K562 (cell line): ENCODE measurements at regions not wholly inside any gene's neighbourhood (a gene's known extent, or its start where the extent isn't known, plus 50 kb on each side); places are given as distances from the start of the nearest gene placed in this dataset.

Source experiments
- ATAC-seq: fragments of 200-7000 bp; cut with Tn5 transposase; 3 replicates; pipeline ENCODE4 v1.9.1; 2020; ENCODE audit warnings: moderate library complexity
- BruUV-seq: library from RNA; stranded (reverse); fragments of 400-500 nt; replicated peaks from 2 replicates; lab custom pipeline; 2021; lab: Mats Ljungman, UMichigan
- CTCF ChIA-PET: fragments of 300-600 bp; formaldehyde crosslinking; extraction: SDS; loops from one replicate; lab custom pipeline; 2021; ENCODE audit warnings: low intra/inter-chr PET ratio; lab: Yijun Ruan, JAX
- POLR2A ChIA-PET: fragments of 300-600, 350-650 bp; sonication (Branson Sonifier 250); formaldehyde crosslinking; extraction: SDS; loops from one replicate; lab custom pipeline; 2021; ENCODE audit warnings: antibody characterized with exemption, inconsistent platforms; lab: Yijun Ruan, JAX
- DNase-seq, 4 experiments: peaks; one replicate each; pipeline versions ENCODE4 v3.0.0 to v3.0.0-alpha.2; 2011 to 2018; ENCODE audit warnings: low spot score in 3 of 4, mixed read lengths in 3 of 4; ENCODE audit errors: extremely low read depth in 1 of 4
- FAIRE-seq: peaks from 2 replicates; lab custom pipeline; 2011; peaks lifted over from hg19 to GRCh38; lab: Jason Lieb, UNC
- H2AFZ ChIP-seq: 2 replicates; pipeline ENCODE4 v1.6.0; 2011; ENCODE audit warnings: low read depth, low read length, control low read depth, inconsistent platforms
- H3K27ac ChIP-seq: fragments of 200-600 bp; 3 replicates; pipeline ENCODE4 v1.8.0; 2011; ENCODE audit warnings: low read depth, mild to moderate bottlenecking, control low read depth, inconsistent platforms, low read length, moderate library complexity, mixed read lengths; ENCODE audit errors: extremely low read depth
- H3K27me3 ChIP-seq, 2 experiments: fragments of 300-600 bp in 1 of 2; 2 replicates in 1 of 2; 3 replicates in 1 of 2; pipeline versions ENCODE4 v1.6.0 to v1.8.0; 2011; ENCODE audit warnings: inconsistent platforms in 2 of 2, low read length in 2 of 2, mild to moderate bottlenecking in 1 of 2, mixed read lengths in 1 of 2, moderate library complexity in 1 of 2; ENCODE audit not compliant: control insufficient read depth in 2 of 2, insufficient read depth in 2 of 2
- H3K36me3 ChIP-seq: fragments of 300-600 bp; 3 replicates; pipeline ENCODE4 v1.8.0; 2011; ENCODE audit warnings: mild to moderate bottlenecking, low read length, inconsistent platforms; ENCODE audit not compliant: control insufficient read depth, insufficient read depth
- H3K4me1 ChIP-seq, 2 experiments: fragments of 200-600 bp in 1 of 2; replicated peaks in 1 of 2; 2 replicates in 1 of 2; 3 replicates in 1 of 2; pipeline versions ENCODE4 v1.5.1 to v1.8.0; 2011; ENCODE audit warnings: inconsistent platforms in 2 of 2, low read length in 2 of 2, mild to moderate bottlenecking in 1 of 2, mixed read lengths in 1 of 2, moderate library complexity in 1 of 2; ENCODE audit not compliant: control insufficient read depth in 2 of 2, insufficient read depth in 2 of 2
- H3K4me2 ChIP-seq: 2 replicates; pipeline ENCODE4 v1.6.1; 2011; ENCODE audit warnings: low read length, control low read depth, inconsistent platforms, mixed read lengths; ENCODE audit not compliant: insufficient read depth
- H3K4me3 ChIP-seq: fragments of 200-600 bp; sonication (generic), shearing (Covaris generic); 2 replicates; pipeline ENCODE4 v1.5.1; 2016; ENCODE audit warnings: control low read depth, inconsistent platforms
- H3K79me2 ChIP-seq: fragments of 200-600 bp; 3 replicates; pipeline ENCODE4 v1.8.0; 2011; ENCODE audit warnings: low read length, inconsistent platforms; ENCODE audit not compliant: control insufficient read depth, insufficient read depth
- H3K9ac ChIP-seq, 2 experiments: 2 replicates each; pipeline versions ENCODE4 v1.6.0 to v1.6.1; 2011; ENCODE audit warnings: low read depth in 2 of 2, low read length in 2 of 2, control low read depth in 1 of 2, inconsistent platforms in 1 of 2, mild to moderate bottlenecking in 1 of 2, mixed read lengths in 1 of 2; ENCODE audit not compliant: insufficient read depth in 1 of 2
- H3K9me1 ChIP-seq: one replicate; pipeline ENCODE4 v1.6.0; 2011; ENCODE audit warnings: inconsistent platforms, mild to moderate bottlenecking, low read length, moderate library complexity; ENCODE audit not compliant: control insufficient read depth, insufficient read depth
- H3K9me3 ChIP-seq: replicated peaks from 2 replicates; pipeline ENCODE4 v1.5.1; 2011; ENCODE audit warnings: low read depth, low read length, inconsistent platforms; ENCODE audit not compliant: control insufficient read depth, insufficient read depth
- H4K20me1 ChIP-seq: replicated peaks from 2 replicates; pipeline ENCODE4 v1.6.1; 2011; ENCODE audit warnings: low read length, inconsistent platforms, mixed read lengths; ENCODE audit not compliant: control insufficient read depth, insufficient read depth
- EWSR1 ChIP-seq: fragments of 450-650 bp; IDR thresholded peaks from 2 replicates; pipeline ENCODE4 v1.6.1; 2018; ENCODE audit warnings: borderline replicate concordance, mild to moderate bottlenecking, low read depth, moderate library complexity; ENCODE audit not compliant: partially characterized antibody
- MED1 ChIP-seq: sonication (generic); formaldehyde crosslinking; IDR thresholded peaks from 2 replicates; pipeline ENCODE4 v1.8.1; 2023; ENCODE audit warnings: missing genetic modification reagents, borderline replicate concordance
- NCOA4 ChIP-seq: fragments of 450-650 bp; IDR thresholded peaks from 2 replicates; pipeline ENCODE4 v1.6.1; 2018; ENCODE audit warnings: mild to moderate bottlenecking; ENCODE audit not compliant: partially characterized antibody
- RFX1 ChIP-seq: fragments of 450-650 bp; IDR thresholded peaks from 2 replicates; pipeline ENCODE4 v1.6.1; 2016; ENCODE audit warnings: mild to moderate bottlenecking, moderate library complexity
- TCFL5 ChIP-seq: fragments of 250-450 bp; sonication (Bioruptor Pico); conservative IDR thresholded peaks from 2 replicates; pipeline ENCODE4 v1.6.1; 2021; ENCODE audit warnings: mild to moderate bottlenecking, moderate library complexity, matching md5 sums
- U2AF1 ChIP-seq: fragments of 200-400 bp; formaldehyde crosslinking; optimal IDR thresholded peaks from 2 replicates; pipeline ENCODE3; 2017; ENCODE audit warnings: mild to moderate bottlenecking, low read depth, low read length, moderate library complexity
- ZNF644 ChIP-seq: fragments of 200-800 bp; sonication (Bioruptor generic); IDR thresholded peaks from 2 replicates; pipeline ENCODE4 v1.6.1; 2016; ENCODE audit warnings: low read depth, missing genetic modification characterization, missing compliant biosample characterization
- WGBS: fragments of 100-300 bp; shearing (Covaris generic); methylation state at CpG from one replicate; pipeline ENCODE4 v1.1.6; 2016; ENCODE audit warnings: low coverage, mixed read lengths; ENCODE audit not compliant: insufficient coverage; ENCODE audit errors: missing lambda C conversion rate; 5-methylcytosine and 5-hydroxymethylcytosine counted together
- in situ Hi-C: fragments of 300-500 bp; cut with MboI; formaldehyde crosslinking; loops from 4 replicates; pipeline ENCODE4 v1.15.0; 2018; ENCODE audit warnings: inconsistent platforms, mixed read lengths
- intact Hi-C: fragments of 100-400 bp; cut with micrococcal nuclease; formaldehyde crosslinking; loops from 2 replicates; pipeline ENCODE4 v1.14.2; 2022
- TF ChIP-seq, protein P1 (sequence below): fragments of 450-650 bp; IDR thresholded peaks from 2 replicates; pipeline ENCODE4 v1.6.1; 2014; ENCODE audit warnings: low read depth, mild to moderate bottlenecking, moderate library complexity, borderline replicate concordance
- TF ChIP-seq, protein P2 (sequence below): fragments of 450-650 bp; conservative IDR thresholded peaks from 2 replicates; pipeline ENCODE4 v1.6.1; 2016; ENCODE audit warnings: missing genetic modification characterization, low read depth, mild to moderate bottlenecking, control low read depth, missing compliant biosample characterization

DNA sequence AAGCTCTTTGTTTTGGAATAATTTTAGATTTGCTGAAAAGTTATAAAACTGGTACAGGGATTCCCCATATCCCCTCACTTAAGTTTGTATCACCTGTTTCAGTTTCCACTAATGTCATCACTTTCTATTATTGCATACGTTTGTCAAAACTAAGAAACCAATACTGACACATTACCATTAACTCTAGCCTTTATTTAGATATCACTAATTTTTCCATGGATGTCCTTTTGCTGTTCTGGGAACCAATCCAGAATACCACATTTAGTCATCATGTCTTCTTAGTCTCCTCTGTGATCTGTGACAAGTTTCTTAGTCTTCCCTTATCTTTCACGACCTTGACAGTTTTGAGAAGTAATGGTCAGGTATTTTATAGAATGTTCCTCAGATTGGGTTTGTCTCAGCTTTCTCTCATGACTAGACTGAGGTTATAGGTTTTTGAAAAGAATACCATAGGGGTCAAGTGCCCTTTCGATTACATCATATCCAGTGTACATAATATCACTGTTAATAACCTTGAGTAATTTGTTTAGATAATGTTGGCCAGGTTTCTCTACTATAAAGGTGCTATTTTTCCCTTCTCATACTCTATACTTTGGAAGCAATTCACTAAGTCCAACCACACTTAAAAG lies 51.9 kb upstream of the NMUR2 start (continued):
- TF ChIP-seq EWSR1: no peak
- no peak for TF ChIP-seq TCFL5
- TF ChIP-seq ZNF644 (tag): no peak

DNA sequence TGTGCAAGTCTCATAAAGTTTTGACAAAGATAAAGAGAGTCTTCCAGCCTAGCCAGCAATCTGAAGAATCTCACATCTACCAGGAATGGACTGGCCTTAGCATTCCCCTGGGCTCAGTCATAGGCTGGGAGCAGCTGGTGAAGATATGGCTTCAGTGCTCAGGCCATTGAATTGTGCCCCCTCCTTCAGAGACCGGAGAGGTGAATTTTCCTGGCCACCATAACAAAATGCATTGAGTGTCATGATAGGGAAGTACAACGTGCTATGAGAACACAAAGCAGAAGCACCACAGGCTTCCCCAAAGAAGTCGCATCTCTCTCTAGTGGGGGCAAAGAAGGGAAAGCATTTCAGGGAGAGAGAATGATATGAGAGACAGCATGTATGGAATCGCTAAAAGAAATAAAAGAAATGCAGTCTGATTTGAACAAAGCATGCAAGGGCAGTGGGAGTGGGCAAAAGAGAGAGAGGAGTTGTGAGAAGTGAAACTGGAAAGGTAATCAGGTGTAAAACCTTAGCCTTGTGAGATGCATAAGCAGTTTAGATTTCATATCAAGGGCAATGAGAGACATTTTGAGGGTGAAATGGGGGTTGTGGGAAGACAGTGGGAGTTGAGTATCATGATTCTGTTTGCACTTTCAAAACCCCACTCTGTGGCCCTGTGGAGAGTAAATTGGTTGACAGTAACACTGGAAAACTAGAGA lies 57.1 kb upstream of the NMUR2 start:
- TF ChIP-seq MED1 (CRISPR knock-in tag): no peak
- TF ChIP-seq, protein P1, sequence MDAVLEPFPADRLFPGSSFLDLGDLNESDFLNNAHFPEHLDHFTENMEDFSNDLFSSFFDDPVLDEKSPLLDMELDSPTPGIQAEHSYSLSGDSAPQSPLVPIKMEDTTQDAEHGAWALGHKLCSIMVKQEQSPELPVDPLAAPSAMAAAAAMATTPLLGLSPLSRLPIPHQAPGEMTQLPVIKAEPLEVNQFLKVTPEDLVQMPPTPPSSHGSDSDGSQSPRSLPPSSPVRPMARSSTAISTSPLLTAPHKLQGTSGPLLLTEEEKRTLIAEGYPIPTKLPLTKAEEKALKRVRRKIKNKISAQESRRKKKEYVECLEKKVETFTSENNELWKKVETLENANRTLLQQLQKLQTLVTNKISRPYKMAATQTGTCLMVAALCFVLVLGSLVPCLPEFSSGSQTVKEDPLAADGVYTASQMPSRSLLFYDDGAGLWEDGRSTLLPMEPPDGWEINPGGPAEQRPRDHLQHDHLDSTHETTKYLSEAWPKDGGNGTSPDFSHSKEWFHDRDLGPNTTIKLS: no peak
- TF ChIP-seq NCOA4: no peak
- TF ChIP-seq, protein P2, sequence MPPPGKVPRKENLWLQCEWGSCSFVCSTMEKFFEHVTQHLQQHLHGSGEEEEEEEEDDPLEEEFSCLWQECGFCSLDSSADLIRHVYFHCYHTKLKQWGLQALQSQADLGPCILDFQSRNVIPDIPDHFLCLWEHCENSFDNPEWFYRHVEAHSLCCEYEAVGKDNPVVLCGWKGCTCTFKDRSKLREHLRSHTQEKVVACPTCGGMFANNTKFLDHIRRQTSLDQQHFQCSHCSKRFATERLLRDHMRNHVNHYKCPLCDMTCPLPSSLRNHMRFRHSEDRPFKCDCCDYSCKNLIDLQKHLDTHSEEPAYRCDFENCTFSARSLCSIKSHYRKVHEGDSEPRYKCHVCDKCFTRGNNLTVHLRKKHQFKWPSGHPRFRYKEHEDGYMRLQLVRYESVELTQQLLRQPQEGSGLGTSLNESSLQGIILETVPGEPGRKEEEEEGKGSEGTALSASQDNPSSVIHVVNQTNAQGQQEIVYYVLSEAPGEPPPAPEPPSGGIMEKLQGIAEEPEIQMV (tag): no peak
- no peak for TF ChIP-seq U2AF1
- no peak for TF ChIP-seq RFX1
- no peaks in the 10 kb centered on the region for H3K9me1 ChIP-seq
- intact Hi-C loops: no loop called here
- BruUV-seq: no TSS peak
- H3K9ac ChIP-seq: no peak overlapping the region
- no peak for DNase-seq
- no peaks in the 10 kb centered on the region for H3K36me3 ChIP-seq
- no peak overlapping the region for H3K4me2 ChIP-seq
- CTCF ChIA-PET: no interaction called here
- no peak overlapping the region for H3K4me3 ChIP-seq
- FAIRE-seq: no peak
- in situ Hi-C loops: no loop called here
- no peaks in the 10 kb centered on the region for H4K20me1 ChIP-seq
- H2AFZ ChIP-seq: no peak overlapping the region
- POLR2A ChIA-PET: no interaction called here
- H3K4me1 ChIP-seq: no peaks in the 10 kb centered on the region
- no peak overlapping the region for H3K27ac ChIP-seq
- no peaks in the 10 kb centered on the region for H3K27me3 ChIP-seq
- ATAC-seq: no peak
- WGBS: 5% methylated on average over 4 of the region's 4 CpGs
- no peaks in the 10 kb centered on the region for H3K79me2 ChIP-seq
- H3K9me3 ChIP-seq: no peaks in the 10 kb centered on the region
